GM12875 (cell line): ENCODE measurements at regions not wholly inside any gene's neighbourhood (a gene's known extent, or its start where the extent isn't known, plus 50 kb on each side); places are given as distances from the start of the nearest gene placed in this dataset.

Experiments
- H3K4me3 ChIP-seq: one replicate; pipeline ENCODE4 v1.5.1; 2011; ENCODE audit warnings: low read depth, low read length, control low read depth
- TF ChIP-seq, protein P1 (sequence below): IDR thresholded peaks from 2 replicates; pipeline ENCODE4 v1.5.1; 2011; ENCODE audit warnings: low read depth, mild to moderate bottlenecking, control low read depth, inconsistent platforms, low read length, moderate library complexity, borderline replicate concordance; ENCODE audit not compliant: insufficient read depth

DNA sequence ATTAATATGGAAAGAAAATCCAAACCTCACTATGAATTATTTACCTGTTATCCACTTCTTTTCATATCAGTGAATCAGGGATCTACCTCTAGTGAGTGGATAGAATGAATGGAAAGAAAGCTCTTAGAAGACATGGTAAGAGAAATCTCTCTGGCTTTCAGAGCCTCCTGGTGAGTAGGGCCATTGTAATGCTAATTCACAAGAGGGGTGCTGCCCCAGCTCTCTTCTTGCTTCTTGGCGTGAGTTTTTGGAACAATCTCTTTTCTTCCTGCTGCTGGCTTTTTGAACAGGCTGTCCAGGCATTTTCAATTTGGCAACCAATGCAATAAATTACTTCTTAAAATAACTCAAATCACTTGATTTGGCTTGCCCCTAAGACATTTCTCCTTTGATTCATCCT is 49.9 kb upstream of the KCNN2 start:
- TF ChIP-seq, protein P1, sequence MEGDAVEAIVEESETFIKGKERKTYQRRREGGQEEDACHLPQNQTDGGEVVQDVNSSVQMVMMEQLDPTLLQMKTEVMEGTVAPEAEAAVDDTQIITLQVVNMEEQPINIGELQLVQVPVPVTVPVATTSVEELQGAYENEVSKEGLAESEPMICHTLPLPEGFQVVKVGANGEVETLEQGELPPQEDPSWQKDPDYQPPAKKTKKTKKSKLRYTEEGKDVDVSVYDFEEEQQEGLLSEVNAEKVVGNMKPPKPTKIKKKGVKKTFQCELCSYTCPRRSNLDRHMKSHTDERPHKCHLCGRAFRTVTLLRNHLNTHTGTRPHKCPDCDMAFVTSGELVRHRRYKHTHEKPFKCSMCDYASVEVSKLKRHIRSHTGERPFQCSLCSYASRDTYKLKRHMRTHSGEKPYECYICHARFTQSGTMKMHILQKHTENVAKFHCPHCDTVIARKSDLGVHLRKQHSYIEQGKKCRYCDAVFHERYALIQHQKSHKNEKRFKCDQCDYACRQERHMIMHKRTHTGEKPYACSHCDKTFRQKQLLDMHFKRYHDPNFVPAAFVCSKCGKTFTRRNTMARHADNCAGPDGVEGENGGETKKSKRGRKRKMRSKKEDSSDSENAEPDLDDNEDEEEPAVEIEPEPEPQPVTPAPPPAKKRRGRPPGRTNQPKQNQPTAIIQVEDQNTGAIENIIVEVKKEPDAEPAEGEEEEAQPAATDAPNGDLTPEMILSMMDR: no peak
- H3K4me3 ChIP-seq: no peak overlapping the region
